Bronchial epithelial cell (primary cell): ENCODE measurements at regions not wholly inside any gene's neighbourhood (a gene's known extent, or its start where the extent isn't known, plus 50 kb on each side); places are given as distances from the start of the nearest gene placed in this dataset.
"Not testable (repeated sequence)": the region's sequence is repeated elsewhere in the genome, so short reads cannot be mapped to it uniquely, and the experiment has no call there.

ENCODE experiments used
- DNase-seq: peaks from one replicate; pipeline ENCODE4 v3.0.0-alpha.2; 2010; ENCODE audit warnings: low read depth
- FAIRE-seq: peaks from 2 replicates; lab custom pipeline; 2011; peaks lifted over from hg19 to GRCh38; lab: Jason Lieb, UNC
- H3K27me3 ChIP-seq: 2 replicates; pipeline ENCODE4 v1.5.1; 2011; ENCODE audit warnings: low read length; ENCODE audit not compliant: control insufficient read depth, insufficient read depth
- H3K36me3 ChIP-seq: 2 replicates; pipeline ENCODE4 v1.5.1; 2011; ENCODE audit warnings: low read length; ENCODE audit not compliant: control insufficient read depth, insufficient read depth
- H3K4me3 ChIP-seq: 2 replicates; pipeline ENCODE4 v1.5.1; 2011; ENCODE audit warnings: mild to moderate bottlenecking, low read depth, low read length, control low read depth
- TF ChIP-seq, protein P1 (sequence below): IDR thresholded peaks from 2 replicates; pipeline ENCODE4 v1.5.1; 2011; ENCODE audit warnings: mild to moderate bottlenecking, moderate library complexity, low read length, control low read depth, inconsistent platforms; ENCODE audit not compliant: insufficient read depth, severe bottlenecking

GRCh38 chr2:107737756-107738155 is 88.9 kb upstream of the RGPD4 start:
- TF ChIP-seq, protein P1, sequence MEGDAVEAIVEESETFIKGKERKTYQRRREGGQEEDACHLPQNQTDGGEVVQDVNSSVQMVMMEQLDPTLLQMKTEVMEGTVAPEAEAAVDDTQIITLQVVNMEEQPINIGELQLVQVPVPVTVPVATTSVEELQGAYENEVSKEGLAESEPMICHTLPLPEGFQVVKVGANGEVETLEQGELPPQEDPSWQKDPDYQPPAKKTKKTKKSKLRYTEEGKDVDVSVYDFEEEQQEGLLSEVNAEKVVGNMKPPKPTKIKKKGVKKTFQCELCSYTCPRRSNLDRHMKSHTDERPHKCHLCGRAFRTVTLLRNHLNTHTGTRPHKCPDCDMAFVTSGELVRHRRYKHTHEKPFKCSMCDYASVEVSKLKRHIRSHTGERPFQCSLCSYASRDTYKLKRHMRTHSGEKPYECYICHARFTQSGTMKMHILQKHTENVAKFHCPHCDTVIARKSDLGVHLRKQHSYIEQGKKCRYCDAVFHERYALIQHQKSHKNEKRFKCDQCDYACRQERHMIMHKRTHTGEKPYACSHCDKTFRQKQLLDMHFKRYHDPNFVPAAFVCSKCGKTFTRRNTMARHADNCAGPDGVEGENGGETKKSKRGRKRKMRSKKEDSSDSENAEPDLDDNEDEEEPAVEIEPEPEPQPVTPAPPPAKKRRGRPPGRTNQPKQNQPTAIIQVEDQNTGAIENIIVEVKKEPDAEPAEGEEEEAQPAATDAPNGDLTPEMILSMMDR, result no peak
- no peaks in the 10 kb centered on the region for H3K27me3 ChIP-seq
- no peak for DNase-seq
- no peaks in the 10 kb centered on the region for H3K36me3 ChIP-seq
- FAIRE-seq, result no peak
- no peak overlapping the region for H3K4me3 ChIP-seq

DNA sequence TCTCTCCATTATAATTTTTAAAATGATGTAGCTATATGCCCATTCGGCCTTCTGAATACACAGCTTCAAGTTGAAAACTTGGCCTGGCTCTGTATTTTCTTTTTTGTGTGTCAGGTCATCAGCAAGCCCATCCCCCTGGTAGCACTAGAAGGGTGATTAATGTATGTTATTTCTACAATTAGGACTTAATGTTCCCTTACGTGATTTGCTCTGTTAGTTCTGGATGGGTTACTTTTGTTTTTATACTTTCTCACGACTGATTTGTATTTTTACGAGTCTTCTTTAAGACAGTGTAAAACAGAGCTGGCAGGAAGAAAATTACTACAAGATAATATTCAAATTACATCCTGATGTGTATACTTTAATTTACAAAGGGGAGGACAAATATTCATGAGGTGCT is 88.4 kb upstream of the RGPD4 start:
- FAIRE-seq (no peak), DNase-seq (no peak)
- TF ChIP-seq, protein P1, result no peak
- Histone ChIP-seq H3K27me3 (no peaks in the 10 kb centered on the region), H3K36me3 (no peaks in the 10 kb centered on the region), H3K4me3 (no peak overlapping the region)

DNA sequence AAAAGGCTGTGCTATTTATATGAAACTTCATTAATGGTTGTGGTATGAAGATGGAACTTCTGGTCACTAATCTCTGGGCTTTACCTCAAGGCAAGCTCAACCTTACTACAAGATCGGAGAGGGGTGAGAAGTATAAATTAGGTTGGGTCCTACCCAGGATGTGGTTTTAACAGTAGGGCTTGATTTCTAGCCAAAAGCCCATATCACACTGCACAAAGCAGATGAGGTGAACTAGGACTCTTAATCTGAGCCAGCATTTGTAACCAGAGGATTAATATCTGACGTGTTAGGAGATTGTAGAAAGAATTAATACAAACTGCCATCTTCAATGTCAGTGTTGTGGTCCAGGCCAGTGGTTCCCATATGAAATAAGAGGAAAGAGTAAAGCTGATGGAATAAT is 86.4 kb upstream of the RGPD4 start:
- FAIRE-seq (no peak), DNase-seq (no peak)
- TF ChIP-seq, protein P1, result no peak
- Histone ChIP-seq H3K4me3 (no peak overlapping the region), H3K36me3 (no peaks in the 10 kb centered on the region), H3K27me3 (no peaks in the 10 kb centered on the region)

GRCh38 chr2:107742460-107743027 is 84.1 kb upstream of the RGPD4 start:
- FAIRE-seq, result no peak
- Histone ChIP-seq H3K36me3 (no peaks in the 10 kb centered on the region), H3K4me3 (no peak overlapping the region), H3K27me3 (no peaks in the 10 kb centered on the region)
- TF ChIP-seq, protein P1, result no peak
- no peak for DNase-seq

GRCh38 chr2:107743274-107743673 is 83.4 kb upstream of the RGPD4 start:
- no peak for FAIRE-seq
- H3K4me3 ChIP-seq, result no peak overlapping the region
- H3K36me3 ChIP-seq, result no peaks in the 10 kb centered on the region
- H3K27me3 ChIP-seq, result no peaks in the 10 kb centered on the region
- TF ChIP-seq, protein P1, result no peak
- DNase-seq, result no peak

GRCh38 chr2:107745100-107745499 is 81.6 kb upstream of the RGPD4 start:
- TF ChIP-seq, protein P1, result no peak
- no peaks in the 10 kb centered on the region for H3K36me3 ChIP-seq
- no peak overlapping the region for H3K4me3 ChIP-seq
- DNase-seq (no peak), FAIRE-seq (no peak)
- H3K27me3 ChIP-seq, result no peaks in the 10 kb centered on the region

DNA sequence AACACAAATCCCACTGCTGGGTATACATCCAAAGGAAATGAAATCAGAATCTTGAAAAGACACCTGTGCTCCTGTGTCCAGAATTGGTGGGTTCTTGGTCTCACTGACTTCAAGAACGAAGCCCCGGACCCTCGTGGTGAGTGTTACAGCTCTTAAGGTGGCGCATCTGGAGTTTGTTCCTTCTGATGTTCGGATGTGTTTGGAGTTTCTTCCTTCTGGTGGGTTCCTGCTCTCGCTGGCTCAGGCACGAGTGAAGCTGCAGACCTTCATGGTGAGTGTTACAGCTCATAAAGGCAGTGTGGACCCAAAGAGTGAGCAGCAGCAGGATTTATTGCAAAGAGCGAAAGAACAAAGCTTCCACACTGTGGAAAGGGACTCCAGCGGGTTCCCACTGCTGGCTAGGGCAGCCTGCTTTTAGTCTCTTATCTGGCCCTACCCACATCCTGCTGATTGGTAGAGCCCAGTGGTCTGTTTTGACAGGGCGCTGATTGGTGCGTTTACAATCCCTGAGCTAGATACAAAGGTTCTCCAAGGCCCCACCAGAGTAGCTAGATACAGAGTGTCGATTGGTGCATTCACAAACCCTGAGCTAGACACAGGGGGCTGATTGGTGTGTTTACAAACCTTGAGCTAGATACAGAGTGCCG is 80.0 kb upstream of the RGPD4 start:
- not testable (repeated sequence) for H3K27me3 ChIP-seq, FAIRE-seq, H3K36me3 ChIP-seq, H3K4me3 ChIP-seq, DNase-seq

- H3K4me3 ChIP-seq, FAIRE-seq, H3K27me3 ChIP-seq, DNase-seq, H3K36me3 ChIP-seq: not testable (repeated sequence)
These were observed 79.3 kb upstream of the RGPD4 start for GRCh38 chr2:107747199-107747963.
